Common myeloid progenitor, CD34-positive (primary cell): ENCODE measurements at regions not wholly inside any gene's neighbourhood (a gene's known extent, or its start where the extent isn't known, plus 50 kb on each side); places are given as distances from the start of the nearest gene placed in this dataset.

Experiments
- CTCF ChIA-PET: fragments of 350-600 bp; sonication (Branson Sonifier 250); formaldehyde crosslinking; loops from one replicate; lab custom pipeline; 2021; ENCODE audit warnings: antibody characterized with exemption; lab: Charles Lee
- POLR2A ChIA-PET: fragments of 350-600 bp; sonication (Branson Sonifier 250); formaldehyde crosslinking; loops from one replicate; lab custom pipeline; 2021; ENCODE audit warnings: antibody characterized with exemption; lab: Charles Lee
- DNase-seq, 3 donors: peaks; one replicate each; pipeline versions ENCODE4 v3.0.0 to v3.0.0-alpha.2; 2013
- H3K27ac ChIP-seq, 2 experiments: 1 replicate in 1 of 2; 2 replicates in 1 of 2; pipeline ENCODE4 v1.7.0; 2013; ENCODE audit warnings: inconsistent platforms in 2 of 2, low read length in 2 of 2, mild to moderate bottlenecking in 2 of 2, low read depth in 1 of 2, moderate library complexity in 1 of 2; ENCODE audit not compliant: severe bottlenecking in 2 of 2, insufficient read depth in 1 of 2, poor library complexity in 1 of 2
- H3K27me3 ChIP-seq, 5 experiments: replicated peaks in 2 of 5; 1 replicate in 3 of 5; 2 replicates in 2 of 5; pipeline versions ENCODE4 v1.6.1 to v1.7.0; 2013; ENCODE audit warnings: low read length in 4 of 5, mild to moderate bottlenecking in 2 of 5, moderate library complexity in 2 of 5, inconsistent platforms in 1 of 5; ENCODE audit not compliant: insufficient read depth in 5 of 5, control insufficient read depth in 4 of 5
- H3K36me3 ChIP-seq, 4 experiments: 1 replicate in 2 of 4; 2 replicates in 2 of 4; pipeline versions ENCODE4 v1.6.1 to v1.7.0; 2013; ENCODE audit warnings: low read length in 3 of 4, control low read depth in 1 of 4, mild to moderate bottlenecking in 1 of 4; ENCODE audit not compliant: control insufficient read depth in 4 of 4, insufficient read depth in 4 of 4
- H3K4me1 ChIP-seq, 4 experiments: 1 replicate in 3 of 4; 2 replicates in 1 of 4; pipeline versions ENCODE4 v1.6.1 to v1.7.1; 2013; ENCODE audit warnings: low read length in 3 of 4, mild to moderate bottlenecking in 3 of 4, control low read depth in 1 of 4, inconsistent platforms in 1 of 4, moderate library complexity in 1 of 4; ENCODE audit not compliant: control insufficient read depth in 4 of 4, insufficient read depth in 4 of 4; ENCODE audit errors: control extremely low read depth in 1 of 4
- H3K4me3 ChIP-seq, 7 experiments: 1 replicate in 4 of 7; 2 replicates in 3 of 7; pipeline versions ENCODE4 v1.5.1 to v1.7.0; 2013; ENCODE audit warnings: mild to moderate bottlenecking in 7 of 7, low read length in 6 of 7, moderate library complexity in 6 of 7, inconsistent platforms in 2 of 7, low read depth in 2 of 7, control low read depth in 1 of 7; ENCODE audit not compliant: insufficient read depth in 4 of 7, control insufficient read depth in 1 of 7; ENCODE audit errors: extremely low read depth in 1 of 7
- H3K9me3 ChIP-seq, 5 experiments: 1 replicate in 4 of 5; 2 replicates in 1 of 5; pipeline versions ENCODE4 v1.6.1 to v1.7.1; 2013; ENCODE audit warnings: low read length in 4 of 5, mild to moderate bottlenecking in 2 of 5, inconsistent platforms in 1 of 5, low read depth in 1 of 5, moderate library complexity in 1 of 5; ENCODE audit not compliant: control insufficient read depth in 4 of 5, insufficient read depth in 2 of 5; ENCODE audit errors: control extremely low read depth in 1 of 5
- WGBS: methylation state at CpG from one replicate; pipeline ENCODE4 v1.1.5; 2013; ENCODE audit not compliant: insufficient coverage; 5-methylcytosine and 5-hydroxymethylcytosine counted together

DNA sequence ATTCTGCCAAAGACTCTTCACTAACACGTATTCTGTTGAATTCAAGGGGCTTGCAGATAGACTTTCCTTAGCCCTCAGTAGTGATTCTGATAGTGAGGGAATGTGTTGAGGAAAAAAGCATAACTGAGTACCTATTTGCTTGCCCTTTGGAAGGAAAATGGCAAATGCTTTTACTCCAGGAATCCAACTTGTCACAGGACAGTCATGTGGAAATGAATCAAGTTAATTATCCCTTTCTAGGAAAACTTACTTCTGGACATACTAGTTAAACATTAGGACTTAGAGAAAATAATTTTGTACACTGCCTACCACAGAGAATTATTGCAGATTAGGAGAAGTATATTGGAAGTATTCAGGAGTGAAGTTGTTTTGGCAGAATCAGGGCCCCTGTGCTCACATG is 148.9 kb upstream of the SLC13A1 start:
- no peak for DNase-seq
- no peak overlapping the region for H3K4me3 ChIP-seq
- H3K4me1 ChIP-seq = no peaks in the 10 kb centered on the region
- ChIA-PET CTCF (interaction anchor here (0.5 kb wide), 1 partner anchor 30 kb away, joined by 3 read pairs; no protein-coding TSS in a partner anchor), POLR2A (no interaction called here)
- H3K9me3 ChIP-seq = no peaks in the 10 kb centered on the region
- H3K36me3 ChIP-seq = no peaks in the 10 kb centered on the region
- WGBS = 63% methylated on average over 1 of the region's 1 CpG
- no peak overlapping the region for H3K27ac ChIP-seq
- no peaks in the 10 kb centered on the region for H3K27me3 ChIP-seq

DNA sequence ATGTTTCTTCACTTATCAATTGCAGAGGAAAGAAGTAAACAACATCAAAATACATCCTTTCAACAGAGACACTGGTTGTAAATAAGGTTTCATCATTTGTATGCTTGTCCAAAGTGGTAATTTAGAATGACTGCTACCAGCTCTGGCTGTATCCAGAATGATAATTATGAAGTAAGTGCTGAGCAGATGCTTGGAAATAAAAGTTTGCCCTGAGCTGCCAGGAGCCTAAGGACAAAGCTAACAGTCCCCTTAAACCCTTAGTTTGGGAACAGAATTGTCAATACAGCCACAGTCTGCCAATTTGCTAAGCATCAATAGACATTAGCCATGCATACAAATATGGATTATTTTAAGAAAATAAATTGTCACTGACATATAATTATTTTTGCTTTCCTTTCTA is 147.0 kb upstream of the SLC13A1 start:
- Histone ChIP-seq H3K36me3 (no peaks in the 10 kb centered on the region), H3K27me3 (no peaks in the 10 kb centered on the region), H3K4me3 (no peak overlapping the region), H3K9me3 (no peaks in the 10 kb centered on the region), H3K27ac (no peak overlapping the region), H3K4me1 (no peaks in the 10 kb centered on the region)
- CTCF ChIA-PET = no interaction called here
- no peak for DNase-seq
- POLR2A ChIA-PET = no interaction called here

DNA sequence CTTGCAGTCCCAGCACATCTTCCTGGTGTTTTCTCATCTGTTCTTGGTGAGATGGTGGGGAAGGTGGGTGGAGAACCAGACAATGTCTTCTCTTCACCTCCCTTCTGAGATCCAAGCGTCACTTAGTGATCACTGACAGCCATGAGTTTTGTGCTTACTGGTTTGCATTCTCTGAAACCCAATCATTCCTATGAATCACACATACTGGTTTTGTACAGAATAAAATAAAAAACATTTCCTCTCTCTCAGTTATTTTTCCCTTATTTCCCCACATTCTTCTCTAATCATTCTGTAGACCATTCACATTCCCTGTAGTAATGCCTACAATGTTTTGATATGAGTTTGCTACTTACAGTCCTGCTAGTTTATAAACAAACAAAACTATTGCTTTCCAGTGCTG is 143.8 kb upstream of the SLC13A1 start:
- ChIA-PET POLR2A (no interaction called here), CTCF (no interaction called here)
- no peak for DNase-seq
- H3K4me3 ChIP-seq = no peak overlapping the region
- 83% methylated on average over 1 of the region's 1 CpG for WGBS
- H3K4me1 ChIP-seq = no peaks in the 10 kb centered on the region
- no peak overlapping the region for H3K27ac ChIP-seq
- H3K27me3 ChIP-seq = no peaks in the 10 kb centered on the region
- H3K9me3 ChIP-seq = no peaks in the 10 kb centered on the region
- H3K36me3 ChIP-seq = no peaks in the 10 kb centered on the region

DNA sequence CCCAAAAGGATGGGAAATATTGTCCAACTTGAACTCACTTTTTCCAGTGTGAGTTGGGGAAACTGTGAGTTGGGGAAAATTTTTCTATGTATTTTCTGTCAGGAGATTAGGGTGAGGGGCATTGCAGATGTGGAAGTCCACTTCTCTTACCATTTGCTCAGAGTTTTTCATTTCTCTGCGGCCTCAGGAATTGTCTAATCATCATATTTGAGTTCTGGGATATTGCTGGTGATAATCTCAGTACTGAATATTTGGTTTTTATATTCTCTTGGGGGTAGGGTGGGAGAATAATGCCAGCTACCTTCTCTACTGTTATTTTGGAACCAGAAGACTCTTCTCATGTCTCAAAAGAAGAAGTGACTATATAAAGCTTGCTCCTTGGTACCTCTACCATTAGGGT is 141.3 kb upstream of the SLC13A1 start:
- ChIA-PET CTCF (no interaction called here), POLR2A (no interaction called here)
- Histone ChIP-seq H3K4me1 (no peaks in the 10 kb centered on the region), H3K27ac (no peak overlapping the region), H3K27me3 (no peaks in the 10 kb centered on the region), H3K4me3 (no peak overlapping the region), H3K36me3 (no peaks in the 10 kb centered on the region), H3K9me3 (no peaks in the 10 kb centered on the region)
- WGBS = no CpG with 5 or more reads among the region's 1 CpG
- DNase-seq = no peak

DNA sequence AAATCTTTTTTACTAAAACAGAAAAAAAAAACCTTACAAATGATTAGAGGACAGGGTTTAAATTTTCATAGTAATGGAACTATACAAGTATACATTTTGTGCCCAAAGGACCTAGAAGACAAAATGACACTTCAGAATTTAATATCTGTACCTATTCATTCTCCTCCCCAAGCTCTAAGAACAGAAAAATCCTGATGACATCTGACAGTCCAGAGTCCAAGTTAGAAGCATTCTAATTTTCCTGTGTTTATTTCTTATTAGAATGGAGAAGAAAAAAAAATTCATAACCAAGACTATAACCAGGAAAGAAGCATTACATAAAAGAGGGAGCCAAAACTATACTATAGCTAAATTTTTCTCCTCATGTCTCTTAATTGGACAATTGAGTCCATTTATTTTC is 138.9 kb upstream of the SLC13A1 start:
- Histone ChIP-seq H3K27ac (no peak overlapping the region), H3K36me3 (no peaks in the 10 kb centered on the region), H3K27me3 (no peaks in the 10 kb centered on the region), H3K9me3 (no peaks in the 10 kb centered on the region), H3K4me3 (no peak overlapping the region), H3K4me1 (no peaks in the 10 kb centered on the region)
- CTCF ChIA-PET = interaction anchor here (1.2 kb wide), 1 partner anchor 20 kb away, joined by 4 read pairs; no protein-coding TSS in a partner anchor
- POLR2A ChIA-PET = no interaction called here
- no peak for DNase-seq

DNA sequence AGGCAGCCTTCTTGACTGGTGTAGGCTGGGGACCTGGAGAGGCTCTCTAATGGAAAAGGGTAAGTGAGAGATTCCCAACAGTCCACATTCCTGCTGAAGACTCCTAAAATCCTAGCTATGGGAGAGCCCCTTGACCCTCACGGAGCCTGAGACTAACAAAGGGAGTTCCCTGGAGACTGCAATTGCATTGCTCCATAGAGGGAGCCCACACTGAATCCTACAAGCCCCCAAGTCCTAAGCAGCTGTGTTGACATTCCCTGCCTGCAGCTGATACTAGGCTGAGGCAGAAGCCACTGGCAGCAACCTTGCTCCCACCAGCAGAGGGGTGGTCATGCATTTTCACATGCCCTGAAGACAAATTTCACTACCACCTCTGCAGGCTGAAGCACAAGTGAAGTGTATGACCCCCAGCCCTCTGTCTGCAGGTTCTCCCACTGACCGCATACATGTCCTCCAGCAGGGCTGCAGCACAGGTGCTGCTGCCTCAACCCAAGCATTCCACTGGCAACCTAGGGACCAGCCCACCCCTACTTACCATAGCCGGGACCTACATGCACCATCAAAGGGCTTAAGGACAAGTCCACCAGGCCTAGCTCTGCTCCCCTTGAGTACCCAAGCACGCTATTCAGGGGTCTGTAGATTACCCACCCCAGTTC is 130.3 kb upstream of the SLC13A1 start:
- POLR2A ChIA-PET = no interaction called here
- no peak for DNase-seq
- H3K4me1 ChIP-seq = no peaks in the 10 kb centered on the region
- H3K4me3 ChIP-seq = no peak overlapping the region
- no peaks in the 10 kb centered on the region for H3K36me3 ChIP-seq
- H3K27me3 ChIP-seq = no peaks in the 10 kb centered on the region
- CTCF ChIA-PET = no interaction called here
- H3K9me3 ChIP-seq = peaks cover 0 to 5% (median 0%) of the 10 kb centered on the region in 5 experiments
- WGBS = 73% methylated on average over 3 of the region's 4 CpGs
- no peak overlapping the region for H3K27ac ChIP-seq

DNA sequence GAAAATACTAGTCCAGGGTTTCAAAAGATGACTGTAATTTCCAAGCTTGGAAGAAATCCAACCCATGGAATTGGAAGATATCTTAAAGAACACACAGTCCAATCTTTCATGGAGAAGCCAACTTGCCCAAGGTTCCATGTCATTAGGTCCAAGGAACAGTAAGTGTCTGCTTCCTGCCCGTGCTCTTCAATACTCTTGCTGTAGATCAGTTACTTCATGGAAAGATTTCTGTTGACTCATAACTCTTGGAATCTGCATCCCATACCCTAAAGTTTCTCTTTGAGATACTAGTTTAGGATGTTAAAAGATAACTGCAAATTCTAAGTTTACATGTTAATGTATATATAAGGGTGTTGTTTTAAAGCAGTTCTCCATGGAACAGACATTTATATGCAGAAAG is 127.9 kb upstream of the SLC13A1 start:
- Histone ChIP-seq H3K36me3 (no peaks in the 10 kb centered on the region), H3K9me3 (peaks cover 0 to 5% (median 2%) of the 10 kb centered on the region in 5 experiments), H3K27ac (no peak overlapping the region), H3K4me3 (no peak overlapping the region), H3K4me1 (no peaks in the 10 kb centered on the region), H3K27me3 (no peaks in the 10 kb centered on the region)
- DNase-seq = no peak
- CTCF ChIA-PET = no interaction called here
- no CpG with 5 or more reads among the region's 1 CpG for WGBS
- POLR2A ChIA-PET = no interaction called here
